ENCODE measurements at regions not wholly inside any gene's neighbourhood (a gene's known extent, or its start where the extent isn't known, plus 50 kb on each side); places are given as distances from the start of the nearest gene placed in this dataset.

DNA sequence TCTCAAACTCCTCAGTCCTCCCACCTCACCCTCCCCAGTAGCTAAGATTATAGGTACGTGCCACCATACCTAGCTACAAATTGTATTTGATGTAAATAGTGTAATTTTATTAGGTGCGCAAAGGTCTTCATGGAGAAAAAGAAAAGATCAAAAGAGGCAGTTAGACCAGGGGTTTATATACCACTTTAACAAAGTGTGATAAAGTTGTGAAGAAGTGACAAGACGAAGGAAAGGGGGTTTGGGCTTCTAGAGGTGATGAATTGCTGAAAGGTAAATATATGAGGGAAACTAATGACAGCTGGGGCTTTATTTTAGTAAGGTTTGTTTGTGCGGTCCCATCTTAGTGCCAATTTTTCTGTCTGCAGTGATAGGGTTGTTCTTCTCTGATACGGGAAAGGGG lies 105.3 kb downstream of the CD24 start:
- Mint-ChIP-seq H3K4me3 (no peak overlapping the region), H3K36me3 (no peaks in the 10 kb centered on the region), H3K4me1 (no peaks in the 10 kb centered on the region), H3K27me3 (ENCODE audit: insufficient read depth, low read depth) (peaks cover 4% of the 10 kb centered on the region), H3K27ac (no peak overlapping the region), H3K9me3 (peaks cover 10% of the 10 kb centered on the region)
- H3K9ac ChIP-seq = no peak overlapping the region
- no peak overlapping the region for H3K27ac ChIP-seq
- peaks cover 3% of the 10 kb centered on the region for H3K4me1 ChIP-seq
- no peak for DNase-seq (ENCODE audit: low spot score)
- H2AFZ ChIP-seq (replicated peaks) = no peak overlapping the region
- no peaks in the 10 kb centered on the region for H3K27me3 ChIP-seq
- H3K36me3 ChIP-seq = no peaks in the 10 kb centered on the region
- H3F3A ChIP-seq (ENCODE audit: low read depth) = no peaks in the 10 kb centered on the region
- no peak for TF ChIP-seq EZH2phosphoT487 (IDR thresholded peaks at IDR 0.05)
- no peak for TF ChIP-seq EZH2 (IDR thresholded peaks at IDR 0.05)
- TF ChIP-seq, protein P1, sequence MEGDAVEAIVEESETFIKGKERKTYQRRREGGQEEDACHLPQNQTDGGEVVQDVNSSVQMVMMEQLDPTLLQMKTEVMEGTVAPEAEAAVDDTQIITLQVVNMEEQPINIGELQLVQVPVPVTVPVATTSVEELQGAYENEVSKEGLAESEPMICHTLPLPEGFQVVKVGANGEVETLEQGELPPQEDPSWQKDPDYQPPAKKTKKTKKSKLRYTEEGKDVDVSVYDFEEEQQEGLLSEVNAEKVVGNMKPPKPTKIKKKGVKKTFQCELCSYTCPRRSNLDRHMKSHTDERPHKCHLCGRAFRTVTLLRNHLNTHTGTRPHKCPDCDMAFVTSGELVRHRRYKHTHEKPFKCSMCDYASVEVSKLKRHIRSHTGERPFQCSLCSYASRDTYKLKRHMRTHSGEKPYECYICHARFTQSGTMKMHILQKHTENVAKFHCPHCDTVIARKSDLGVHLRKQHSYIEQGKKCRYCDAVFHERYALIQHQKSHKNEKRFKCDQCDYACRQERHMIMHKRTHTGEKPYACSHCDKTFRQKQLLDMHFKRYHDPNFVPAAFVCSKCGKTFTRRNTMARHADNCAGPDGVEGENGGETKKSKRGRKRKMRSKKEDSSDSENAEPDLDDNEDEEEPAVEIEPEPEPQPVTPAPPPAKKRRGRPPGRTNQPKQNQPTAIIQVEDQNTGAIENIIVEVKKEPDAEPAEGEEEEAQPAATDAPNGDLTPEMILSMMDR (IDR thresholded peaks at IDR 0.05) = no peak
- H3K79me2 ChIP-seq (ENCODE audit: low read depth) = no peaks in the 10 kb centered on the region
- no peaks in the 10 kb centered on the region for H3K9me3 ChIP-seq (ENCODE audit: low read depth)
- no peak overlapping the region for H3K4me2 ChIP-seq
- no peak overlapping the region for H3K4me3 ChIP-seq
- H4K20me1 ChIP-seq (ENCODE audit: low read depth) = no peaks in the 10 kb centered on the region

DNA sequence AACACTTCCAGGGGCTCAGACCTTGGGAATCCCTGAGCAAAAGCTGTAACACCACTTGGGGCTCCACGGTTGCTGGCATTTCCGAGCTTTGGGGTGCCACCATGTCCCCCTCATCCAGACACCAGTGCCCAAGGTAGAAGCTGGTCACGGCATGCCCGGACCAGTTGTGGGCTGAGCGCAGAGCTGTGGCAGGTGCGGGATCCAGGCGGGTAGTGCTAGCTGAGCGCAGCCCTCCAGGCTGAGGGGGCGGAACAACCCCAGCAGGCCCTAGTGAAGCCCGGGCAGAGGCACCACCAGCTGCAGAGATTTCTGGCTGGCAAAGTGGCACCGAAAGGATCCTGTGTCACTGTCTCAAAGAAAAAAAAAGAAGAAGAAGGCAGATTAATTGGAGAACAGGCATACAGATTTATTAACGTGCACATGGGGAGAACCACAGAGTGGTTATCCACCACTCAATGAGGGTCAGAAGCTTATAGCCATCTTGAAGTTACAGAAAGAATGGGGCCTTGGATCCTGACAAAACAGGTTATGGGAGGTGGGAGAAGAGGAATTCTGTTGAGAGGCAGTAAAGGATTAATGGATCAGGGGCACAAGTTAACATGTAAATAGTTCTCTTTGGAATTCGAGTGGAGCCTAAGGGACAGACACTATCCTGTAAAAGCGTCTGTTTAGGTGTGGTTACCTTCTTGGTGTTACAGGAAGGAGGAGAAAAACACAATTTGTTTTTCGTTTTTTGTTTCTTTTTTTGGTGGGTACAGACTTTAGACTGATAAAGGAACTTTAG lies 107.5 kb downstream of the CD24 start:
- no peak overlapping the region for H3K27ac ChIP-seq
- H3K36me3 ChIP-seq = no peaks in the 10 kb centered on the region
- peaks cover 5% of the 10 kb centered on the region for H3K27me3 Mint-ChIP-seq (ENCODE audit: insufficient read depth, low read depth)
- no peaks in the 10 kb centered on the region for H3F3A ChIP-seq (ENCODE audit: low read depth)
- peak; percentile 7 for DNase-seq (ENCODE audit: low spot score)
- peak overlapping the region; percentile 63 for H2AFZ ChIP-seq (replicated peaks)
- peak overlapping the region; percentile 39 for H3K4me2 ChIP-seq
- no peaks in the 10 kb centered on the region for H3K36me3 Mint-ChIP-seq
- no peak overlapping the region for H3K27ac Mint-ChIP-seq
- no peaks in the 10 kb centered on the region for H3K79me2 ChIP-seq (ENCODE audit: low read depth)
- H3K4me1 ChIP-seq = peaks cover 3% of the 10 kb centered on the region
- H3K4me1 Mint-ChIP-seq = no peaks in the 10 kb centered on the region
- TF ChIP-seq EZH2phosphoT487 (IDR thresholded peaks at IDR 0.05) (no peak), EZH2 (IDR thresholded peaks at IDR 0.05) (no peak)
- TF ChIP-seq, protein P1 (IDR thresholded peaks at IDR 0.05) = no peak
- peaks cover 19% of the 10 kb centered on the region for H3K9me3 Mint-ChIP-seq
- H4K20me1 ChIP-seq (ENCODE audit: low read depth) = no peaks in the 10 kb centered on the region
- H3K9me3 ChIP-seq (ENCODE audit: low read depth) = no peaks in the 10 kb centered on the region
- H3K9ac ChIP-seq = no peak overlapping the region
- H3K4me3 ChIP-seq = no peak overlapping the region
- H3K4me3 Mint-ChIP-seq = no peak overlapping the region
- H3K27me3 ChIP-seq = no peaks in the 10 kb centered on the region

DNA sequence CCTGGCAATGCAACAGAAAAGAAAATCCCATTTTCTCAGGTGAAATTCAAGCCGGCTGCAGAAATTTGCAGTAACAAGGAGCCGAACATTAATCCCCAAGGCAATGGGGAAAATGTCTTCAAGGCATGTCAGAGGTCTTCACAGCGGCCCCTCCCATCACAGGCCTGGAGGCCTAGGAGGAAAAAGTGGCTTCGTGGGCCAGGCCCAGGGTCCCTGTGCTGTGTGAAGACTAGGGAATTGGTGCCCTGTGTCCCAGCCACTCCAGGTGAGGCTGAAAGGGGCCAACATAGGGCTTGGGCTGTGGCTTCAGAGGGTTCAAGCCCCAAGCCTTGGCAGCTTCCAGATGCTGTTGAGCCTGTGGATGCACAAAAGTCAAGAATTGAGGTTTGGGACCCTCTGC lies 111.7 kb downstream of the CD24 start:
- Histone ChIP-seq H3K4me1 (peaks cover 3% of the 10 kb centered on the region), H3F3A (ENCODE audit: low read depth) (no peaks in the 10 kb centered on the region), H3K27me3 (no peaks in the 10 kb centered on the region), H3K36me3 (no peaks in the 10 kb centered on the region), H3K4me2 (no peak overlapping the region), H2AFZ (replicated peaks) (no peak overlapping the region), H3K4me3 (no peak overlapping the region), H3K9me3 (ENCODE audit: low read depth) (peaks cover 3% of the 10 kb centered on the region), H3K9ac (no peak overlapping the region), H3K27ac (no peak overlapping the region), H4K20me1 (ENCODE audit: low read depth) (no peaks in the 10 kb centered on the region), H3K79me2 (ENCODE audit: low read depth) (no peaks in the 10 kb centered on the region)
- TF ChIP-seq EZH2phosphoT487 (IDR thresholded peaks at IDR 0.05) (no peak), EZH2 (IDR thresholded peaks at IDR 0.05) (no peak)
- TF ChIP-seq, protein P1 (IDR thresholded peaks at IDR 0.05) = no peak
- Mint-ChIP-seq H3K36me3 (no peaks in the 10 kb centered on the region), H3K4me3 (no peak overlapping the region), H3K27me3 (ENCODE audit: insufficient read depth, low read depth) (peaks cover 11% of the 10 kb centered on the region), H3K4me1 (no peaks in the 10 kb centered on the region), H3K27ac (no peak overlapping the region), H3K9me3 (peaks cover 25% of the 10 kb centered on the region)
- no peak for DNase-seq (ENCODE audit: low spot score)

Measured in neural progenitor cell (in vitro differentiated cells).